GM12878 (cell line): ENCODE measurements at regions not wholly inside any gene's neighbourhood (a gene's known extent, or its start where the extent isn't known, plus 50 kb on each side); places are given as distances from the start of the nearest gene placed in this dataset.

Experiments used
- ATAC-seq: fragments of 200-7000 bp; cut with Tn5 transposase; 3 replicates; pipeline ENCODE4 v1.9.1; 2020; ENCODE audit warnings: mild to moderate bottlenecking, moderate library complexity
- BruUV-seq: library from RNA; stranded (reverse); fragments of 400-500 nt; replicated peaks from 2 replicates; lab custom pipeline; 2021; lab: Mats Ljungman, UMichigan
- CTCF ChIA-PET: fragments of 300-600 bp; sonication (Branson Sonifier 250); formaldehyde crosslinking; extraction: SDS; loops from one replicate; lab custom pipeline; 2021; ENCODE audit warnings: inconsistent platforms; lab: Yijun Ruan, JAX
- POLR2A ChIA-PET: fragments of 350-600 bp; formaldehyde crosslinking; extraction: SDS; loops from one replicate; lab custom pipeline; 2021; ENCODE audit warnings: inconsistent platforms; lab: Charles Lee
- RAD21 ChIA-PET: fragments of 300-600 bp; sonication (Branson Sonifier 250); formaldehyde crosslinking; loops from one replicate; lab custom pipeline; 2023; ENCODE audit warnings: antibody characterized with exemption; ENCODE audit not compliant: unreplicated experiment; lab: Charles Lee
- SMC1A ChIA-PET: fragments of 300-600 bp; sonication (Branson Sonifier 250); formaldehyde crosslinking; loops from one replicate; lab custom pipeline; 2023; ENCODE audit not compliant: unreplicated experiment, uncharacterized antibody; lab: Charles Lee
- DNase-seq: peaks from one replicate; pipeline ENCODE4 v3.0.0-alpha.2; 2011; ENCODE audit warnings: low read depth, low spot score
- FAIRE-seq: peaks from 3 replicates; lab custom pipeline; 2011; peaks lifted over from hg19 to GRCh38; lab: Jason Lieb, UNC
- H2AFZ ChIP-seq: 2 replicates; pipeline ENCODE4 v1.6.0; 2011; ENCODE audit warnings: low read depth, low read length, control low read depth; ENCODE audit not compliant: control insufficient read depth
- H3K27ac ChIP-seq: 2 replicates; pipeline ENCODE4 v1.5.1; 2011; ENCODE audit warnings: control low read depth; ENCODE audit not compliant: control insufficient read depth, insufficient read depth
- H3K27me3 ChIP-seq, 2 experiments: replicated peaks in 1 of 2; 2 replicates each; pipeline versions ENCODE4 v1.6.0 to v1.6.1; 2011; ENCODE audit warnings: low read length in 1 of 2; ENCODE audit not compliant: control insufficient read depth in 2 of 2, insufficient read depth in 2 of 2
- H3K36me3 ChIP-seq, 2 experiments: 2 replicates each; pipeline ENCODE4 v1.5.1; 2011; ENCODE audit warnings: low read length in 1 of 2; ENCODE audit not compliant: control insufficient read depth in 2 of 2, insufficient read depth in 2 of 2
- H3K4me1 ChIP-seq: 2 replicates; pipeline ENCODE4 v1.6.1; 2011; ENCODE audit warnings: mild to moderate bottlenecking, low read length, moderate library complexity, mixed read lengths; ENCODE audit not compliant: control insufficient read depth, insufficient read depth
- H3K4me2 ChIP-seq: 2 replicates; pipeline ENCODE4 v1.6.0; 2011; ENCODE audit warnings: control low read depth; ENCODE audit not compliant: control insufficient read depth, insufficient read depth
- H3K4me3 ChIP-seq: fragments of 200-600 bp; sonication (generic); 2 replicates; pipeline ENCODE4 v1.5.1; 2016
- H3K79me2 ChIP-seq: 2 replicates; pipeline ENCODE4 v1.6.0; 2011; ENCODE audit warnings: low read length; ENCODE audit not compliant: control insufficient read depth, insufficient read depth
- H3K9ac ChIP-seq: 2 replicates; pipeline ENCODE4 v1.8.0; 2011; ENCODE audit warnings: low read length, control low read depth, mixed read lengths; ENCODE audit not compliant: control insufficient read depth, insufficient read depth
- H3K9me3 ChIP-seq: replicated peaks from 3 replicates; pipeline ENCODE4 v1.5.1; 2011; ENCODE audit warnings: mild to moderate bottlenecking, low read length; ENCODE audit not compliant: control insufficient read depth, insufficient read depth
- H4K20me1 ChIP-seq: 2 replicates; pipeline ENCODE4 v1.6.0; 2011; ENCODE audit not compliant: control insufficient read depth, insufficient read depth
- BHLHE40 ChIP-seq, 2 experiments: fragments of 450-650 bp in 1 of 2; IDR thresholded peaks; 2 replicates each; pipeline ENCODE4 v1.6.1; 2011 to 2017; ENCODE audit warnings: low read depth in 2 of 2, borderline replicate concordance in 1 of 2, improper control_type of control experiment in 1 of 2, low read length in 1 of 2, mild to moderate bottlenecking in 1 of 2
- CREB1 ChIP-seq: IDR thresholded peaks from 2 replicates; pipeline ENCODE4 v1.6.1; 2012; ENCODE audit warnings: low read depth, mild to moderate bottlenecking, inconsistent platforms
- HCFC1 ChIP-seq: fragments of 150-350 bp; IDR thresholded peaks from 2 replicates; pipeline ENCODE4 v1.6.1; 2014; ENCODE audit warnings: low read length
- IKZF1 ChIP-seq: fragments of 450-650 bp; conservative IDR thresholded peaks from 2 replicates; pipeline ENCODE4 v1.6.1; 2017; ENCODE audit warnings: antibody characterized with exemption, mild to moderate bottlenecking
- JUND ChIP-seq: IDR thresholded peaks from 2 replicates; pipeline ENCODE4 v1.6.1; 2012; ENCODE audit warnings: low read depth, mild to moderate bottlenecking, low read length, improper control_type of control experiment, moderate library complexity
- NBN ChIP-seq: fragments of 450-650 bp; IDR thresholded peaks from 2 replicates; pipeline ENCODE4 v1.6.1; 2016
- TCF12 ChIP-seq: IDR thresholded peaks from 2 replicates; pipeline ENCODE4 v1.6.1; 2011; ENCODE audit warnings: low read depth, mild to moderate bottlenecking, low read length
- TCF3 ChIP-seq: IDR thresholded peaks from 2 replicates; pipeline ENCODE4 v1.6.1; 2012; ENCODE audit warnings: low read depth, mild to moderate bottlenecking, low read length, borderline replicate concordance; ENCODE audit not compliant: insufficient read depth
- ZBED1 ChIP-seq: IDR thresholded peaks from 2 replicates; pipeline ENCODE4 v1.6.1; 2016; ENCODE audit warnings: borderline replicate concordance
- ZNF24 ChIP-seq: fragments of 450-650 bp; IDR thresholded peaks from 2 replicates; pipeline ENCODE4 v1.6.1; 2017; ENCODE audit warnings: antibody characterized with exemption, mild to moderate bottlenecking
- ZNF274 ChIP-seq: IDR thresholded peaks from one replicate; pipeline ENCODE4 v1.8.0; 2011; ENCODE audit not compliant: insufficient read length, insufficient read depth
- ZSCAN29 ChIP-seq: fragments of 450-650 bp; IDR thresholded peaks from 2 replicates; pipeline ENCODE4 v1.6.1; 2017; ENCODE audit warnings: mild to moderate bottlenecking, moderate library complexity
- WGBS: methylation state at CpG from one replicate; pipeline ENCODE4 v1.1.6; 2016; ENCODE audit warnings: low lambda C conversion rate; ENCODE audit not compliant: insufficient replicate concordance, insufficient coverage; ENCODE audit errors: missing lambda C conversion rate; 5-methylcytosine and 5-hydroxymethylcytosine counted together
- in situ Hi-C: fragments of 300-500 bp; cut with MboI; formaldehyde crosslinking; loops from 9 replicates; pipeline ENCODE4 v1.14.3; 2018; ENCODE audit warnings: mixed read lengths
- intact Hi-C: fragments of 100-400 bp; cut with micrococcal nuclease; formaldehyde crosslinking; loops from one replicate; pipeline ENCODE4 v1.14.2; 2022; ENCODE audit not compliant: unreplicated experiment
- TF ChIP-seq, protein P1 (sequence below): fragments of 450-650 bp; IDR thresholded peaks from 2 replicates; pipeline ENCODE4 v1.6.1; 2017; ENCODE audit warnings: mild to moderate bottlenecking
- TF ChIP-seq, protein P2 (sequence below): fragments of 450-650 bp; IDR thresholded peaks from 2 replicates; pipeline ENCODE4 v1.6.1; 2016; ENCODE audit warnings: mild to moderate bottlenecking
- TF ChIP-seq, protein P3 (sequence below): fragments of 450-650 bp; IDR thresholded peaks from 2 replicates; pipeline ENCODE4 v1.6.1; 2017; ENCODE audit warnings: mild to moderate bottlenecking, moderate library complexity

DNA sequence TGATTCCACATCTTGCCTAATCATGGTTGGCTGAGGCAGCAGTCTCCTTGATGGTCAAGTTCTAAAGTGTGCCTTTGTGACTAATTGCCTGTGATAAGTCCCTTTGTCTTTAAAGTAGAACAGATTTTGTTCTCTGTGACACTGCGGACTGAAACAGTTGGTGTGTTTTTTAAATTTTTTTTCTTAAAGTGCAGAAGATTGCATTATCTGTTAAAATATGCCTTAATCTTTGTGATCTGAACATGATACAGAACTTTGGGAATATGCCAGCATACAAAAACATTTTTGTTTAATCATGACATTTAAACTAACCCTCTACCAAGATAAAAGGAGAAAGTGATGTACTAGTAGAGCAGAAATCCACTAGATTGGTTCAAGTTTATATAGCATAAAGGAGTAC lies 1260.6 kb upstream of the ADGRL2 start:
- Histone ChIP-seq H3K36me3 (no peaks in the 10 kb centered on the region), H3K4me2 (no peak overlapping the region), H3K27ac (no peak overlapping the region), H3K79me2 (no peaks in the 10 kb centered on the region), H3K27me3 (no peaks in the 10 kb centered on the region; a peak in 1 of 4 replicates), H2AFZ (no peak overlapping the region), H3K9ac (no peak overlapping the region), H3K4me3 (no peak overlapping the region), H3K9me3 (no peaks in the 10 kb centered on the region), H3K4me1 (no peaks in the 10 kb centered on the region), H4K20me1 (no peaks in the 10 kb centered on the region)
- POLR2A ChIA-PET: no interaction called here
- CTCF ChIA-PET: no interaction called here
- FAIRE-seq (no peak), ATAC-seq (no peak), DNase-seq (no peak)
- in situ Hi-C loops (no loop called here), intact Hi-C loops (no loop called here)
- RAD21 ChIA-PET: no interaction called here
- BruUV-seq: no TSS peak
- SMC1A ChIA-PET: no interaction called here
- 100% methylated on average over 1 of the region's 1 CpG for WGBS
- TF ChIP-seq IKZF1: no peak
- no peak for TF ChIP-seq TCF3
- TF ChIP-seq, protein P1, sequence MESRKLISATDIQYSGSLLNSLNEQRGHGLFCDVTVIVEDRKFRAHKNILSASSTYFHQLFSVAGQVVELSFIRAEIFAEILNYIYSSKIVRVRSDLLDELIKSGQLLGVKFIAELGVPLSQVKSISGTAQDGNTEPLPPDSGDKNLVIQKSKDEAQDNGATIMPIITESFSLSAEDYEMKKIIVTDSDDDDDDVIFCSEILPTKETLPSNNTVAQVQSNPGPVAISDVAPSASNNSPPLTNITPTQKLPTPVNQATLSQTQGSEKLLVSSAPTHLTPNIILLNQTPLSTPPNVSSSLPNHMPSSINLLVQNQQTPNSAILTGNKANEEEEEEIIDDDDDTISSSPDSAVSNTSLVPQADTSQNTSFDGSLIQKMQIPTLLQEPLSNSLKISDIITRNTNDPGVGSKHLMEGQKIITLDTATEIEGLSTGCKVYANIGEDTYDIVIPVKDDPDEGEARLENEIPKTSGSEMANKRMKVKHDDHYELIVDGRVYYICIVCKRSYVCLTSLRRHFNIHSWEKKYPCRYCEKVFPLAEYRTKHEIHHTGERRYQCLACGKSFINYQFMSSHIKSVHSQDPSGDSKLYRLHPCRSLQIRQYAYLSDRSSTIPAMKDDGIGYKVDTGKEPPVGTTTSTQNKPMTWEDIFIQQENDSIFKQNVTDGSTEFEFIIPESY: no peak
- no peak for TF ChIP-seq ZNF274
- no peak for TF ChIP-seq HCFC1
- TF ChIP-seq ZNF24: no peak
- TF ChIP-seq, protein P2, sequence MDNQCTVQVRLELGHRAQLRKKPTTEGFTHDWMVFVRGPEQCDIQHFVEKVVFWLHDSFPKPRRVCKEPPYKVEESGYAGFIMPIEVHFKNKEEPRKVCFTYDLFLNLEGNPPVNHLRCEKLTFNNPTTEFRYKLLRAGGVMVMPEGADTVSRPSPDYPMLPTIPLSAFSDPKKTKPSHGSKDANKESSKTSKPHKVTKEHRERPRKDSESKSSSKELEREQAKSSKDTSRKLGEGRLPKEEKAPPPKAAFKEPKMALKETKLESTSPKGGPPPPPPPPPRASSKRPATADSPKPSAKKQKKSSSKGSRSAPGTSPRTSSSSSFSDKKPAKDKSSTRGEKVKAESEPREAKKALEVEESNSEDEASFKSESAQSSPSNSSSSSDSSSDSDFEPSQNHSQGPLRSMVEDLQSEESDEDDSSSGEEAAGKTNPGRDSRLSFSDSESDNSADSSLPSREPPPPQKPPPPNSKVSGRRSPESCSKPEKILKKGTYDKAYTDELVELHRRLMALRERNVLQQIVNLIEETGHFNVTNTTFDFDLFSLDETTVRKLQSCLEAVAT: no peak
- no peak for TF ChIP-seq TCF12
- no peak for TF ChIP-seq CREB1
- TF ChIP-seq ZSCAN29: no peak
- TF ChIP-seq JUND: no peak
- no peak for TF ChIP-seq BHLHE40 (IDR thresholded peaks at IDR 0.05; ENCODE audit: borderline replicate concordance in 1 of 2, low read depth in 2 of 2, low read length in 1 of 2)
- no peak for TF ChIP-seq ZBED1
- TF ChIP-seq NBN: no peak
- TF ChIP-seq, protein P3, sequence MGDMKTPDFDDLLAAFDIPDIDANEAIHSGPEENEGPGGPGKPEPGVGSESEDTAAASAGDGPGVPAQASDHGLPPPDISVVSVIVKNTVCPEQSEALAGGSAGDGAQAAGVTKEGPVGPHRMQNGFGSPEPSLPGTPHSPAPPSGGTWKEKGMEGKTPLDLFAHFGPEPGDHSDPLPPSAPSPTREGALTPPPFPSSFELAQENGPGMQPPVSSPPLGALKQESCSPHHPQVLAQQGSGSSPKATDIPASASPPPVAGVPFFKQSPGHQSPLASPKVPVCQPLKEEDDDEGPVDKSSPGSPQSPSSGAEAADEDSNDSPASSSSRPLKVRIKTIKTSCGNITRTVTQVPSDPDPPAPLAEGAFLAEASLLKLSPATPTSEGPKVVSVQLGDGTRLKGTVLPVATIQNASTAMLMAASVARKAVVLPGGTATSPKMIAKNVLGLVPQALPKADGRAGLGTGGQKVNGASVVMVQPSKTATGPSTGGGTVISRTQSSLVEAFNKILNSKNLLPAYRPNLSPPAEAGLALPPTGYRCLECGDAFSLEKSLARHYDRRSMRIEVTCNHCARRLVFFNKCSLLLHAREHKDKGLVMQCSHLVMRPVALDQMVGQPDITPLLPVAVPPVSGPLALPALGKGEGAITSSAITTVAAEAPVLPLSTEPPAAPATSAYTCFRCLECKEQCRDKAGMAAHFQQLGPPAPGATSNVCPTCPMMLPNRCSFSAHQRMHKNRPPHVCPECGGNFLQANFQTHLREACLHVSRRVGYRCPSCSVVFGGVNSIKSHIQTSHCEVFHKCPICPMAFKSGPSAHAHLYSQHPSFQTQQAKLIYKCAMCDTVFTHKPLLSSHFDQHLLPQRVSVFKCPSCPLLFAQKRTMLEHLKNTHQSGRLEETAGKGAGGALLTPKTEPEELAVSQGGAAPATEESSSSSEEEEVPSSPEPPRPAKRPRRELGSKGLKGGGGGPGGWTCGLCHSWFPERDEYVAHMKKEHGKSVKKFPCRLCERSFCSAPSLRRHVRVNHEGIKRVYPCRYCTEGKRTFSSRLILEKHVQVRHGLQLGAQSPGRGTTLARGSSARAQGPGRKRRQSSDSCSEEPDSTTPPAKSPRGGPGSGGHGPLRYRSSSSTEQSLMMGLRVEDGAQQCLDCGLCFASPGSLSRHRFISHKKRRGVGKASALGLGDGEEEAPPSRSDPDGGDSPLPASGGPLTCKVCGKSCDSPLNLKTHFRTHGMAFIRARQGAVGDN: no peak
